K562 (cell line): ENCODE measurements at regions not wholly inside any gene's neighbourhood (a gene's known extent, or its start where the extent isn't known, plus 50 kb on each side); places are given as distances from the start of the nearest gene placed in this dataset.

Experiments used
- ATAC-seq: fragments of 200-7000 bp; cut with Tn5 transposase; 3 replicates; pipeline ENCODE4 v1.9.1; 2020; ENCODE audit warnings: moderate library complexity
- BruUV-seq: library from RNA; stranded (reverse); fragments of 400-500 nt; replicated peaks from 2 replicates; lab custom pipeline; 2021; lab: Mats Ljungman, UMichigan
- CTCF ChIA-PET: fragments of 300-600 bp; formaldehyde crosslinking; extraction: SDS; loops from one replicate; lab custom pipeline; 2021; ENCODE audit warnings: low intra/inter-chr PET ratio; lab: Yijun Ruan, JAX
- POLR2A ChIA-PET: fragments of 300-600, 350-650 bp; sonication (Branson Sonifier 250); formaldehyde crosslinking; extraction: SDS; loops from one replicate; lab custom pipeline; 2021; ENCODE audit warnings: antibody characterized with exemption, inconsistent platforms; lab: Yijun Ruan, JAX
- DNase-seq, 4 experiments: peaks; one replicate each; pipeline versions ENCODE4 v3.0.0 to v3.0.0-alpha.2; 2011 to 2018; ENCODE audit warnings: low spot score in 3 of 4, mixed read lengths in 3 of 4; ENCODE audit errors: extremely low read depth in 1 of 4
- FAIRE-seq: peaks from 2 replicates; lab custom pipeline; 2011; peaks lifted over from hg19 to GRCh38; lab: Jason Lieb, UNC
- H2AFZ ChIP-seq: 2 replicates; pipeline ENCODE4 v1.6.0; 2011; ENCODE audit warnings: low read depth, low read length, control low read depth, inconsistent platforms
- H3K27ac ChIP-seq: fragments of 200-600 bp; 3 replicates; pipeline ENCODE4 v1.8.0; 2011; ENCODE audit warnings: low read depth, mild to moderate bottlenecking, control low read depth, inconsistent platforms, low read length, moderate library complexity, mixed read lengths; ENCODE audit errors: extremely low read depth
- H3K27me3 ChIP-seq, 2 experiments: fragments of 300-600 bp in 1 of 2; 2 replicates in 1 of 2; 3 replicates in 1 of 2; pipeline versions ENCODE4 v1.6.0 to v1.8.0; 2011; ENCODE audit warnings: inconsistent platforms in 2 of 2, low read length in 2 of 2, mild to moderate bottlenecking in 1 of 2, mixed read lengths in 1 of 2, moderate library complexity in 1 of 2; ENCODE audit not compliant: control insufficient read depth in 2 of 2, insufficient read depth in 2 of 2
- H3K36me3 ChIP-seq: fragments of 300-600 bp; 3 replicates; pipeline ENCODE4 v1.8.0; 2011; ENCODE audit warnings: mild to moderate bottlenecking, low read length, inconsistent platforms; ENCODE audit not compliant: control insufficient read depth, insufficient read depth
- H3K4me1 ChIP-seq, 2 experiments: fragments of 200-600 bp in 1 of 2; replicated peaks in 1 of 2; 2 replicates in 1 of 2; 3 replicates in 1 of 2; pipeline versions ENCODE4 v1.5.1 to v1.8.0; 2011; ENCODE audit warnings: inconsistent platforms in 2 of 2, low read length in 2 of 2, mild to moderate bottlenecking in 1 of 2, mixed read lengths in 1 of 2, moderate library complexity in 1 of 2; ENCODE audit not compliant: control insufficient read depth in 2 of 2, insufficient read depth in 2 of 2
- H3K4me2 ChIP-seq: 2 replicates; pipeline ENCODE4 v1.6.1; 2011; ENCODE audit warnings: low read length, control low read depth, inconsistent platforms, mixed read lengths; ENCODE audit not compliant: insufficient read depth
- H3K4me3 ChIP-seq: fragments of 200-600 bp; sonication (generic), shearing (Covaris generic); 2 replicates; pipeline ENCODE4 v1.5.1; 2016; ENCODE audit warnings: control low read depth, inconsistent platforms
- H3K79me2 ChIP-seq: fragments of 200-600 bp; 3 replicates; pipeline ENCODE4 v1.8.0; 2011; ENCODE audit warnings: low read length, inconsistent platforms; ENCODE audit not compliant: control insufficient read depth, insufficient read depth
- H3K9ac ChIP-seq, 2 experiments: 2 replicates each; pipeline versions ENCODE4 v1.6.0 to v1.6.1; 2011; ENCODE audit warnings: low read depth in 2 of 2, low read length in 2 of 2, control low read depth in 1 of 2, inconsistent platforms in 1 of 2, mild to moderate bottlenecking in 1 of 2, mixed read lengths in 1 of 2; ENCODE audit not compliant: insufficient read depth in 1 of 2
- H3K9me1 ChIP-seq: one replicate; pipeline ENCODE4 v1.6.0; 2011; ENCODE audit warnings: inconsistent platforms, mild to moderate bottlenecking, low read length, moderate library complexity; ENCODE audit not compliant: control insufficient read depth, insufficient read depth
- H3K9me3 ChIP-seq: replicated peaks from 2 replicates; pipeline ENCODE4 v1.5.1; 2011; ENCODE audit warnings: low read depth, low read length, inconsistent platforms; ENCODE audit not compliant: control insufficient read depth, insufficient read depth
- H4K20me1 ChIP-seq: replicated peaks from 2 replicates; pipeline ENCODE4 v1.6.1; 2011; ENCODE audit warnings: low read length, inconsistent platforms, mixed read lengths; ENCODE audit not compliant: control insufficient read depth, insufficient read depth
- CREB1 ChIP-seq, 2 experiments: sonication (generic) in 1 of 2; formaldehyde crosslinking in 1 of 2; IDR thresholded peaks; 2 replicates each; pipeline versions ENCODE4 v1.6.1 to v1.8.0; 2012 to 2022; ENCODE audit warnings: inconsistent platforms in 1 of 2, mild to moderate bottlenecking in 1 of 2, missing genetic modification reagents in 1 of 2, moderate library complexity in 1 of 2
- E2F4 ChIP-seq: sonication (generic); formaldehyde crosslinking; IDR thresholded peaks from 2 replicates; pipeline ENCODE4 v1.8.0; 2022; ENCODE audit warnings: mild to moderate bottlenecking, low read depth, missing genetic modification reagents
- FOS ChIP-seq: IDR thresholded peaks from 3 replicates; pipeline ENCODE4 v1.6.1; 2011; ENCODE audit not compliant: insufficient read length; ENCODE audit errors: extremely low read depth
- LCOR ChIP-seq: sonication (generic); formaldehyde crosslinking; IDR thresholded peaks from 2 replicates; pipeline ENCODE4 v1.8.0; 2022; ENCODE audit warnings: mild to moderate bottlenecking, missing genetic modification reagents
- NCOA1 ChIP-seq: fragments of 450-650 bp; IDR thresholded peaks from 2 replicates; pipeline ENCODE4 v1.6.1; 2016; ENCODE audit warnings: low read depth
- SAP30 ChIP-seq: fragments of 200-600 bp; sonication (generic); IDR thresholded peaks from 2 replicates; pipeline ENCODE4 v1.6.1; 2012; ENCODE audit warnings: borderline replicate concordance, low read depth, mild to moderate bottlenecking, moderate library complexity, low read length, control low read depth, inconsistent platforms; ENCODE audit not compliant: insufficient read depth, poor library complexity, severe bottlenecking
- SMARCA5 ChIP-seq: fragments of 450-650 bp; IDR thresholded peaks from 2 replicates; pipeline ENCODE4 v1.6.1; 2016
- SPI1 ChIP-seq: IDR thresholded peaks from 2 replicates; pipeline ENCODE4 v1.6.1; 2011; ENCODE audit warnings: low read depth, low read length, control low read depth, borderline replicate concordance
- TSC22D4 ChIP-seq: fragments of 450-650 bp; IDR thresholded peaks from 2 replicates; pipeline ENCODE4 v1.6.1; 2016; ENCODE audit warnings: missing genetic modification characterization, missing biosample characterization, control low read depth
- ZBED1 ChIP-seq: IDR thresholded peaks from 2 replicates; pipeline ENCODE4 v1.6.1; 2014
- ZFP91 ChIP-seq: sonication (generic); formaldehyde crosslinking; IDR thresholded peaks from 2 replicates; pipeline ENCODE4 v1.8.0; 2022; ENCODE audit warnings: mild to moderate bottlenecking, missing genetic modification reagents
- ZNF282 ChIP-seq: sonication (generic); formaldehyde crosslinking; IDR thresholded peaks from 2 replicates; pipeline ENCODE4 v1.8.1; 2023; ENCODE audit warnings: missing genetic modification reagents
- ZNF436 ChIP-seq: fragments of 250-450, 450-650 bp; sonication (Bioruptor Pico); formaldehyde crosslinking; IDR thresholded peaks from 2 replicates; pipeline ENCODE4 v1.7.0; 2020; ENCODE audit warnings: mild to moderate bottlenecking
- ZNF77 ChIP-seq: fragments of 250-450 bp; sonication (Bioruptor Pico); IDR thresholded peaks from 2 replicates; pipeline ENCODE4 v1.5.0; 2020
- WGBS: fragments of 100-300 bp; shearing (Covaris generic); methylation state at CpG from one replicate; pipeline ENCODE4 v1.1.6; 2016; ENCODE audit warnings: low coverage, mixed read lengths; ENCODE audit not compliant: insufficient coverage; ENCODE audit errors: missing lambda C conversion rate; 5-methylcytosine and 5-hydroxymethylcytosine counted together
- in situ Hi-C: fragments of 300-500 bp; cut with MboI; formaldehyde crosslinking; loops from 4 replicates; pipeline ENCODE4 v1.15.0; 2018; ENCODE audit warnings: inconsistent platforms, mixed read lengths
- intact Hi-C: fragments of 100-400 bp; cut with micrococcal nuclease; formaldehyde crosslinking; loops from 2 replicates; pipeline ENCODE4 v1.14.2; 2022

GRCh38 chr5:166716856-166717492 is 1574.5 kb upstream of the WWC1 start:
- no peaks in the 10 kb centered on the region for H3K79me2 ChIP-seq
- no peaks in the 10 kb centered on the region for H3K9me3 ChIP-seq
- H4K20me1 ChIP-seq = no peaks in the 10 kb centered on the region
- H3K27me3 ChIP-seq = no peaks in the 10 kb centered on the region
- no peak for ATAC-seq
- H2AFZ ChIP-seq = no peak overlapping the region
- in situ Hi-C loops (no loop called here), intact Hi-C loops (no loop called here)
- H3K4me3 ChIP-seq = no peak overlapping the region
- no peak overlapping the region for H3K9ac ChIP-seq
- ChIA-PET POLR2A (no interaction called here), CTCF (no interaction called here)
- no peaks in the 10 kb centered on the region for H3K4me1 ChIP-seq
- TF ChIP-seq ZNF77 = no peak
- TF ChIP-seq SPI1 = no peak
- TF ChIP-seq SAP30 = no peak
- no peak for TF ChIP-seq ZBED1
- TF ChIP-seq TSC22D4 (tag) = no peak
- TF ChIP-seq SMARCA5 = no peak
- no peak for TF ChIP-seq CREB1 (IDR thresholded peaks at IDR 0.05)
- no peak for TF ChIP-seq CREB1 (CRISPR knock-in tag; IDR thresholded peaks at IDR 0.05)
- TF ChIP-seq LCOR (CRISPR knock-in tag) = no peak
- no peak for TF ChIP-seq ZFP91 (CRISPR knock-in tag)
- TF ChIP-seq E2F4 (CRISPR knock-in tag) = no peak
- TF ChIP-seq ZNF436 (CRISPR knock-in tag) = no peak
- no peak for TF ChIP-seq FOS
- no peak for TF ChIP-seq NCOA1
- no peak for TF ChIP-seq ZNF282 (CRISPR knock-in tag)
- no TSS peak for BruUV-seq
- FAIRE-seq = no peak
- H3K9me1 ChIP-seq = no peaks in the 10 kb centered on the region
- H3K27ac ChIP-seq = no peak overlapping the region
- no peak overlapping the region for H3K4me2 ChIP-seq
- DNase-seq = no peak
- H3K36me3 ChIP-seq = no peaks in the 10 kb centered on the region
- 2% methylated on average over 6 of the region's 6 CpGs for WGBS
